Endodermal cell (in vitro differentiated cells): ENCODE measurements at regions not wholly inside any gene's neighbourhood (a gene's known extent, or its start where the extent isn't known, plus 50 kb on each side); places are given as distances from the start of the nearest gene placed in this dataset.

Experiments
- DNase-seq: peaks from one replicate; pipeline ENCODE4 v3.0.0-alpha.2; 2017
- H3K27ac ChIP-seq: 2 replicates; pipeline ENCODE4 v1.5.1; 2013; ENCODE audit warnings: mild to moderate bottlenecking, low read depth, low read length, moderate library complexity
- H3K27me3 ChIP-seq: 2 replicates; pipeline ENCODE4 v1.6.1; 2013; ENCODE audit warnings: mild to moderate bottlenecking, low read length, moderate library complexity; ENCODE audit not compliant: insufficient read depth, control insufficient read depth, poor library complexity, severe bottlenecking
- H3K36me3 ChIP-seq: 2 replicates; pipeline ENCODE4 v1.7.0; 2013; ENCODE audit warnings: mild to moderate bottlenecking, low read length, moderate library complexity; ENCODE audit not compliant: control insufficient read depth, insufficient read depth
- H3K4me1 ChIP-seq: one replicate; pipeline ENCODE4 v1.7.0; 2013; ENCODE audit warnings: low read length; ENCODE audit not compliant: control insufficient read depth, insufficient read depth
- H3K4me3 ChIP-seq: 2 replicates; pipeline ENCODE4 v1.5.1; 2013; ENCODE audit warnings: mild to moderate bottlenecking, low read length, moderate library complexity
- H3K9ac ChIP-seq: 2 replicates; pipeline ENCODE4 v1.6.1; 2013; ENCODE audit warnings: mild to moderate bottlenecking, low read length, moderate library complexity; ENCODE audit not compliant: poor library complexity, severe bottlenecking; ENCODE audit errors: extremely low read depth
- H3K9me3 ChIP-seq: 2 replicates; pipeline ENCODE4 v1.6.1; 2013; ENCODE audit warnings: mild to moderate bottlenecking, low read length, moderate library complexity; ENCODE audit not compliant: control insufficient read depth
- H3K27ac Mint-ChIP-seq: 2 replicates; pipeline ENCODE4 v1.8.0; 2020; ENCODE audit warnings: mixed read lengths
- H3K27me3 Mint-ChIP-seq: 2 replicates; pipeline ENCODE4 v1.8.0; 2021; ENCODE audit warnings: mild to moderate bottlenecking, mixed read lengths; ENCODE audit not compliant: insufficient read depth
- H3K36me3 Mint-ChIP-seq: 2 replicates; pipeline ENCODE4 v1.8.0; 2020; ENCODE audit warnings: low read depth, mixed read lengths
- H3K4me1 Mint-ChIP-seq: 2 replicates; pipeline ENCODE4 v1.8.0; 2020; ENCODE audit warnings: mixed read lengths
- H3K4me3 Mint-ChIP-seq: 2 replicates; pipeline ENCODE4 v1.8.0; 2020; ENCODE audit warnings: mild to moderate bottlenecking, moderate library complexity, mixed read lengths
- H3K9me3 Mint-ChIP-seq: 2 replicates; pipeline ENCODE4 v1.8.0; 2020; ENCODE audit warnings: mild to moderate bottlenecking, mixed read lengths
- WGBS, 2 experiments: methylation state at CpG; one replicate each; pipeline versions ENCODE4 v1.1.5 to v1.1.7; 2013; ENCODE audit warnings: missing lambda C conversion rate in 2 of 2, mixed read lengths in 1 of 2; ENCODE audit not compliant: insufficient coverage in 1 of 2, insufficient read length in 1 of 2; 5-methylcytosine and 5-hydroxymethylcytosine counted together
- TF ChIP-seq, protein P1 (sequence below): fragments of 200-600 bp; sonication (generic); conservative IDR thresholded peaks from 2 replicates; pipeline ENCODE4 v1.5.0; 2021; ENCODE audit warnings: antibody characterized with exemption, mild to moderate bottlenecking

DNA sequence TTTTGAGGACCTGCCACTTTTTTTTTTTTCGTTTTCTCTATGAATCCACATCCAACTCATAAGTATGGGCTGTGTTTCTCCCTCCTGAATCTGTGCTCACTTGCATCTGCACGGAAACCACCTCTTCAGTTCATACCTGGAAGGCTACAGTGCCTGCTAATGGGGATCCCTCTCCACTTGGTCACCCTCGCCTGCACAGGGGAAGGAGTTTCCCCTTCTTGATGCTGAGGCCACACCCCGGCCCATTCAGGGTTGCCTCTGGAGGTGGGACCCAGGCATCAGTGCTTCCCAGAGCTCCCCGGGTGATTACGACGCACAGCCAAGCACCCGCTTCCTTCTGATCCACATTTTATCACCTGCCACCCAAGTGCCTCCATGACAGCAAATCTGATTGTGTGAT lies 85.9 kb upstream of the TBC1D3K start:
- Histone ChIP-seq H3K27me3 (peaks cover 13% of the 10 kb centered on the region), H3K4me3 (no peak overlapping the region), H3K4me1 (no peaks in the 10 kb centered on the region), H3K9me3 (no peaks in the 10 kb centered on the region), H3K36me3 (no peaks in the 10 kb centered on the region), H3K9ac (no peak overlapping the region), H3K27ac (no peak overlapping the region)
- no peaks in the 10 kb centered on the region for H3K36me3 Mint-ChIP-seq
- TF ChIP-seq, protein P1, sequence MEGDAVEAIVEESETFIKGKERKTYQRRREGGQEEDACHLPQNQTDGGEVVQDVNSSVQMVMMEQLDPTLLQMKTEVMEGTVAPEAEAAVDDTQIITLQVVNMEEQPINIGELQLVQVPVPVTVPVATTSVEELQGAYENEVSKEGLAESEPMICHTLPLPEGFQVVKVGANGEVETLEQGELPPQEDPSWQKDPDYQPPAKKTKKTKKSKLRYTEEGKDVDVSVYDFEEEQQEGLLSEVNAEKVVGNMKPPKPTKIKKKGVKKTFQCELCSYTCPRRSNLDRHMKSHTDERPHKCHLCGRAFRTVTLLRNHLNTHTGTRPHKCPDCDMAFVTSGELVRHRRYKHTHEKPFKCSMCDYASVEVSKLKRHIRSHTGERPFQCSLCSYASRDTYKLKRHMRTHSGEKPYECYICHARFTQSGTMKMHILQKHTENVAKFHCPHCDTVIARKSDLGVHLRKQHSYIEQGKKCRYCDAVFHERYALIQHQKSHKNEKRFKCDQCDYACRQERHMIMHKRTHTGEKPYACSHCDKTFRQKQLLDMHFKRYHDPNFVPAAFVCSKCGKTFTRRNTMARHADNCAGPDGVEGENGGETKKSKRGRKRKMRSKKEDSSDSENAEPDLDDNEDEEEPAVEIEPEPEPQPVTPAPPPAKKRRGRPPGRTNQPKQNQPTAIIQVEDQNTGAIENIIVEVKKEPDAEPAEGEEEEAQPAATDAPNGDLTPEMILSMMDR: no peak
- H3K9me3 Mint-ChIP-seq: no peaks in the 10 kb centered on the region
- peaks cover 10% of the 10 kb centered on the region for H3K4me1 Mint-ChIP-seq
- WGBS, 2 experiments: 85 to 88% methylated on average over 4 to 8 of the region's 8 CpGs
- no peak overlapping the region for H3K4me3 Mint-ChIP-seq
- H3K27me3 Mint-ChIP-seq: peaks cover 5% of the 10 kb centered on the region
- no peak overlapping the region for H3K27ac Mint-ChIP-seq
- DNase-seq: no peak

DNA sequence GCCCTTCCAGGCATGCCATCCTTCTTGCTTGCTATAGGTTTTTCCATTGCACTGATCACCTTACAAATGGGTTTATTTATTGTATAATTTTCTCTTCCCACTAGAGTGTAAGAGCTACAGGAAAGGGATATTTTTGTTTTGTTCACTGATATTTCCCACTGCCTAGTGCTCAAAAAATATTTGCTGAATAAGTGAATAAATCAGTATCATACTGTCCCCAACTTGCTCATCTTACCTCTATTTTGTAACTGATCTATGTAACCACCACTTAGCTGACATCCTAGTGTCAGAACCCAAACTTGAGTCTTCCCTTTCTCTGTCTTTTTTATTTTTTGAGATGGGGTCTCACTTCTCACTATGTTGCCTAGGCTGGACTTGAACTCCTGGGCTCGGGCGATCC lies 87.6 kb upstream of the TBC1D3K start:
- Mint-ChIP-seq H3K27ac (no peak overlapping the region), H3K4me1 (peaks cover 10% of the 10 kb centered on the region), H3K36me3 (no peaks in the 10 kb centered on the region), H3K27me3 (peaks cover 2% of the 10 kb centered on the region), H3K9me3 (no peaks in the 10 kb centered on the region), H3K4me3 (no peak overlapping the region)
- TF ChIP-seq, protein P1: no peak
- Histone ChIP-seq H3K9ac (no peak overlapping the region), H3K4me3 (no peak overlapping the region), H3K27ac (no peak overlapping the region), H3K36me3 (no peaks in the 10 kb centered on the region), H3K9me3 (no peaks in the 10 kb centered on the region), H3K27me3 (peaks cover 6% of the 10 kb centered on the region), H3K4me1 (no peaks in the 10 kb centered on the region)
- DNase-seq: no peak
- 93 to 100% methylated on average over 2 of the region's 2 CpGs for WGBS, 2 experiments

DNA sequence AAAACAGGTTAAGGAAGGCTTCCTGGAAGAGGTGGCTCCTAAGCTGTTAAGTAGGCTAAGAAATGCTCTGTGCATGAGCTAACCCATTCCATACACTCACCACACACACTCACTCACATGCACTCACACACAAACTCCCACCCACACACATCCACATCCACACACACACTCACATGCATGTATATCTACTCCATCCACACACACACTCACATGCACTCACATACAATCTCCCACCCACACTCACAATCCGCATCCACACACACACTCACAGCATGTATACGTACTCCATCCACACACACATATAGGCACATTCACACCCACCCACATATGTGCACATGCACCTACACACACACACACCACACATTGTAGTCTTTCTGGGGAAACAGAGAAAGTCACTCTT lies 89.3 kb upstream of the HNF1B start:
- no peaks in the 10 kb centered on the region for H3K27me3 ChIP-seq
- H3K4me1 ChIP-seq: peaks cover 10% of the 10 kb centered on the region
- H3K4me3 ChIP-seq: no peak overlapping the region
- Mint-ChIP-seq H3K4me1 (peaks cover 18% of the 10 kb centered on the region), H3K4me3 (no peak overlapping the region), H3K36me3 (no peaks in the 10 kb centered on the region), H3K9me3 (no peaks in the 10 kb centered on the region), H3K27ac (no peak overlapping the region), H3K27me3 (no peaks in the 10 kb centered on the region)
- H3K9me3 ChIP-seq: no peaks in the 10 kb centered on the region
- H3K27ac ChIP-seq: no peak overlapping the region
- TF ChIP-seq, protein P1: no peak
- H3K9ac ChIP-seq: no peak overlapping the region
- no peaks in the 10 kb centered on the region for H3K36me3 ChIP-seq
- DNase-seq: peak; percentile 35
- WGBS, 2 experiments: 92 to 100% methylated on average over 2 of the region's 2 CpGs
